ENCODE measurements at regions not wholly inside any gene's neighbourhood (a gene's known extent, or its start where the extent isn't known, plus 50 kb on each side); places are given as distances from the start of the nearest gene placed in this dataset.
"Not testable (repeated sequence)": the region's sequence is repeated elsewhere in the genome, so short reads cannot be mapped to it uniquely, and the experiment has no call there.

DNA sequence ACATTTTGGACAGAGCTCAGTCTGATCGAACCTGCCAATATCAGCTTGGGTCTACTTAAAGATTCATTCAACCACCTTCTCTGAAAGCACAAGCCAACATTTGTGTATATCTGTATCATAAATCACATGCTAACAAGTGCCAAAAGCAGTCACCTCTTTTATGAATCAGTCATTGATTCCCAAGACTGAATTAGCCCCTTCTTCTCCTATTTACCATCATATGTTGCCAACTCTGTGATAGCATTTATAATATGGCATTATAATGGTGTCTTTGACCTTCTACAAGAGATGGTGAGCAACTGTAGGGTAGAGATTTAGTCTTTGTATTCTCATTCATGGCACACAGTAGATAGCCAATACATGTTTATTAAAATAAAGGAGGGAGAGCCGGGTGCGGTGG is 61.4 kb downstream of the DDX53 start:
- H3K27me3 Mint-ChIP-seq (ENCODE audit: low read depth) = no peaks in the 10 kb centered on the region
- no peaks in the 10 kb centered on the region for H3K4me1 Mint-ChIP-seq
- H3K27ac Mint-ChIP-seq = no peak overlapping the region
- H3K9me3 Mint-ChIP-seq = peaks cover 2% of the 10 kb centered on the region
- no peaks in the 10 kb centered on the region for H3K36me3 Mint-ChIP-seq (ENCODE audit: low read depth)
- TF ChIP-seq, protein P1, sequence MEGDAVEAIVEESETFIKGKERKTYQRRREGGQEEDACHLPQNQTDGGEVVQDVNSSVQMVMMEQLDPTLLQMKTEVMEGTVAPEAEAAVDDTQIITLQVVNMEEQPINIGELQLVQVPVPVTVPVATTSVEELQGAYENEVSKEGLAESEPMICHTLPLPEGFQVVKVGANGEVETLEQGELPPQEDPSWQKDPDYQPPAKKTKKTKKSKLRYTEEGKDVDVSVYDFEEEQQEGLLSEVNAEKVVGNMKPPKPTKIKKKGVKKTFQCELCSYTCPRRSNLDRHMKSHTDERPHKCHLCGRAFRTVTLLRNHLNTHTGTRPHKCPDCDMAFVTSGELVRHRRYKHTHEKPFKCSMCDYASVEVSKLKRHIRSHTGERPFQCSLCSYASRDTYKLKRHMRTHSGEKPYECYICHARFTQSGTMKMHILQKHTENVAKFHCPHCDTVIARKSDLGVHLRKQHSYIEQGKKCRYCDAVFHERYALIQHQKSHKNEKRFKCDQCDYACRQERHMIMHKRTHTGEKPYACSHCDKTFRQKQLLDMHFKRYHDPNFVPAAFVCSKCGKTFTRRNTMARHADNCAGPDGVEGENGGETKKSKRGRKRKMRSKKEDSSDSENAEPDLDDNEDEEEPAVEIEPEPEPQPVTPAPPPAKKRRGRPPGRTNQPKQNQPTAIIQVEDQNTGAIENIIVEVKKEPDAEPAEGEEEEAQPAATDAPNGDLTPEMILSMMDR (IDR thresholded peaks at IDR 0.05; ENCODE audit: unreplicated experiment in 3 of 3) = no peak
- H3K4me3 Mint-ChIP-seq = no peak overlapping the region

DNA sequence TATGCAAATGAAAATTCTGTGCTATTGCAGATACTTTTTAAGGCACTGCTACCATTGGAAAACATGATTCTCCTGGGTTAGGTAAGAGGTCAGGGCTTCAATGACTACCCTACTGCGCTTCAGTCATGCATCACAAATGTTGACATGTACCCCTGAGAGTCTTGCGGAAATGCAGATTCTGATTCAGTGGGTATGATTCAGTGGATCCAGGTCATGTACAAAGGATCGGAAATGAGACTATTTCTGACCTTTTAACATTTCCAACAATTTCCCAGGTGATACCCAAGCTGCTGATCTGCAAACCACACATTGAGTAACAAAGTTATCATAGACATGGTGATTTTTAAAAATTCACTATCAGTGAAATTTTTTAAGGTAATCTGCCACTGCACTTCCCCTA is 62.6 kb downstream of the DDX53 start:
- H3K4me3 Mint-ChIP-seq = no peak overlapping the region
- H3K4me1 Mint-ChIP-seq = no peaks in the 10 kb centered on the region
- H3K27ac Mint-ChIP-seq = no peak overlapping the region
- peaks cover 2% of the 10 kb centered on the region for H3K9me3 Mint-ChIP-seq
- H3K36me3 Mint-ChIP-seq (ENCODE audit: low read depth) = no peaks in the 10 kb centered on the region
- H3K27me3 Mint-ChIP-seq (ENCODE audit: low read depth) = no peaks in the 10 kb centered on the region
- TF ChIP-seq, protein P1 (IDR thresholded peaks at IDR 0.05; ENCODE audit: unreplicated experiment in 3 of 3) = no peak

- H3K36me3 Mint-ChIP-seq (ENCODE audit: low read depth) = no peaks in the 10 kb centered on the region
- TF ChIP-seq, protein P1 (IDR thresholded peaks at IDR 0.05; ENCODE audit: unreplicated experiment in 3 of 3) = no peak
Measured at GRCh38 chrX:23066588-23067281, 67.0 kb downstream of the DDX53 start.

GRCh38 chrX:23075461-23075860 is 75.7 kb downstream of the DDX53 start:
- not testable (repeated sequence) for H3K9me3 Mint-ChIP-seq; H3K36me3 Mint-ChIP-seq (ENCODE audit: low read depth)

More at GRCh38 chrX:23066588-23067281, 67.0 kb downstream of the DDX53 start:
- H3K27ac Mint-ChIP-seq = no peak overlapping the region
- no peaks in the 10 kb centered on the region for H3K4me1 Mint-ChIP-seq
- peaks cover 16% of the 10 kb centered on the region for H3K9me3 Mint-ChIP-seq
- no peak overlapping the region for H3K4me3 Mint-ChIP-seq
- no peaks in the 10 kb centered on the region for H3K27me3 Mint-ChIP-seq (ENCODE audit: low read depth)

GRCh38 chrX:23079347-23079746 is 79.6 kb downstream of the DDX53 start:
- no peaks in the 10 kb centered on the region for H3K4me1 Mint-ChIP-seq
- no peaks in the 10 kb centered on the region for H3K27me3 Mint-ChIP-seq (ENCODE audit: low read depth)
- no peaks in the 10 kb centered on the region for H3K9me3 Mint-ChIP-seq
- H3K36me3 Mint-ChIP-seq (ENCODE audit: low read depth) = no peaks in the 10 kb centered on the region
- no peak overlapping the region for H3K27ac Mint-ChIP-seq
- TF ChIP-seq, protein P1 (IDR thresholded peaks at IDR 0.05; ENCODE audit: unreplicated experiment in 3 of 3) = no peak
- no peak overlapping the region for H3K4me3 Mint-ChIP-seq

More at GRCh38 chrX:23075461-23075860, 75.7 kb downstream of the DDX53 start:
- not testable (repeated sequence) for H3K27ac Mint-ChIP-seq; H3K4me3 Mint-ChIP-seq; H3K27me3 Mint-ChIP-seq (ENCODE audit: low read depth); H3K4me1 Mint-ChIP-seq

GRCh38 chrX:23100826-23101225 is 101.1 kb downstream of the DDX53 start:
- Mint-ChIP-seq H3K4me3 (no peak overlapping the region), H3K9me3 (peaks cover 17% of the 10 kb centered on the region), H3K27ac (no peak overlapping the region), H3K4me1 (no peaks in the 10 kb centered on the region), H3K27me3 (ENCODE audit: low read depth) (no peaks in the 10 kb centered on the region), H3K36me3 (ENCODE audit: low read depth) (no peaks in the 10 kb centered on the region)
- TF ChIP-seq, protein P1 (IDR thresholded peaks at IDR 0.05; ENCODE audit: unreplicated experiment in 3 of 3) = no peak

Data from nephron (organoid).